ENCODE measurements at regions not wholly inside any gene's neighbourhood (a gene's known extent, or its start where the extent isn't known, plus 50 kb on each side); places are given as distances from the start of the nearest gene placed in this dataset.
"Not testable (repeated sequence)": the region's sequence is repeated elsewhere in the genome, so short reads cannot be mapped to it uniquely, and the experiment has no call there.

GRCh38 chr2:136715146-136715545 is 50.2 kb upstream of the THSD7B start:
- DNase-seq (ENCODE audit: low spot score) = no peak

GRCh38 chr2:136714452-136714951 is 50.8 kb upstream of the THSD7B start:
- no peak for DNase-seq (ENCODE audit: low spot score)

- no peak for DNase-seq (ENCODE audit: low spot score)
Observed at GRCh38 chr2:136713739-136714138, 51.6 kb upstream of the THSD7B start.

- no peak for DNase-seq (ENCODE audit: low spot score)
Observed at GRCh38 chr2:136705336-136705735, 60.0 kb upstream of the THSD7B start.

GRCh38 chr2:136703214-136703613 is 62.1 kb upstream of the THSD7B start:
- DNase-seq (ENCODE audit: low spot score) = no peak

GRCh38 chr2:136696438-136696837 is 68.9 kb upstream of the THSD7B start:
- no peak for DNase-seq (ENCODE audit: low spot score)

GRCh38 chr2:136693966-136694365 is 71.4 kb upstream of the THSD7B start:
- DNase-seq (ENCODE audit: low spot score) = no peak

GRCh38 chr2:136680079-136680478 is 85.3 kb upstream of the THSD7B start:
- DNase-seq (ENCODE audit: low spot score) = not testable (repeated sequence)

- DNase-seq (ENCODE audit: low spot score) = no peak
Observed at GRCh38 chr2:136665736-136666135, 99.6 kb upstream of the THSD7B start.

GRCh38 chr2:136664713-136665405 is 100.5 kb upstream of the THSD7B start:
- DNase-seq (ENCODE audit: low spot score) = no peak

- DNase-seq (ENCODE audit: low spot score) = no peak
Observed at GRCh38 chr2:136658201-136658600, 107.1 kb upstream of the THSD7B start.

- no peak for DNase-seq (ENCODE audit: low spot score)
Observed at GRCh38 chr2:136653861-136654260, 111.5 kb upstream of the THSD7B start.

GRCh38 chr2:136651456-136652010 is 113.8 kb upstream of the THSD7B start:
- DNase-seq (ENCODE audit: low spot score) = no peak

GRCh38 chr2:136647039-136647438 is 118.3 kb upstream of the THSD7B start:
- DNase-seq (ENCODE audit: low spot score) = no peak

GRCh38 chr2:136645236-136645828 is 120.0 kb upstream of the THSD7B start:
- DNase-seq (ENCODE audit: low spot score) = no peak

- no peak for DNase-seq (ENCODE audit: low spot score)
Observed at GRCh38 chr2:136639651-136640050, 125.7 kb upstream of the THSD7B start.

GRCh38 chr2:136638193-136638592 is 127.2 kb upstream of the THSD7B start:
- DNase-seq (ENCODE audit: low spot score) = no peak

- no peak for DNase-seq (ENCODE audit: low spot score)
Observed at GRCh38 chr2:136637402-136637801, 127.9 kb upstream of the THSD7B start.

- DNase-seq (ENCODE audit: low spot score) = no peak
Observed at GRCh38 chr2:136628490-136628889, 136.9 kb upstream of the THSD7B start.

GRCh38 chr2:136613096-136613495 is 152.2 kb upstream of the THSD7B start:
- no peak for DNase-seq (ENCODE audit: low spot score)

GRCh38 chr2:136612079-136612478 is 153.3 kb upstream of the THSD7B start:
- DNase-seq (ENCODE audit: low spot score) = no peak

GRCh38 chr2:136611451-136611850 is 153.9 kb upstream of the THSD7B start:
- DNase-seq (ENCODE audit: low spot score) = no peak

GRCh38 chr2:136582628-136583205 is 182.6 kb upstream of the THSD7B start:
- no peak for DNase-seq (ENCODE audit: low spot score)

Data from CD4-positive, alpha-beta T cell treated with Interleukin-2 at 100 ng/mL for 4 hours (primary cell).